ENCODE measurements at regions not wholly inside any gene's neighbourhood (a gene's known extent, or its start where the extent isn't known, plus 50 kb on each side); places are given as distances from the start of the nearest gene placed in this dataset.

GRCh38 chr16:50866806-50867205, 124.9 kb downstream of the CYLD start:
- Histone ChIP-seq H3K27me3 (replicated peaks; ENCODE audit: control insufficient read depth, insufficient read depth, low read length) (no peaks in the 10 kb centered on the region; the same call in 1 of the 2 replicates), H3K4me3 (replicated peaks; ENCODE audit: low read depth, low read length) (no peak overlapping the region), H3K36me3 (ENCODE audit: control insufficient read depth, insufficient read depth, low read length) (no peaks in the 10 kb centered on the region)
- no peak for DNase-seq (ENCODE audit: extremely low read depth, insufficient read length)
- TF ChIP-seq, protein P1, sequence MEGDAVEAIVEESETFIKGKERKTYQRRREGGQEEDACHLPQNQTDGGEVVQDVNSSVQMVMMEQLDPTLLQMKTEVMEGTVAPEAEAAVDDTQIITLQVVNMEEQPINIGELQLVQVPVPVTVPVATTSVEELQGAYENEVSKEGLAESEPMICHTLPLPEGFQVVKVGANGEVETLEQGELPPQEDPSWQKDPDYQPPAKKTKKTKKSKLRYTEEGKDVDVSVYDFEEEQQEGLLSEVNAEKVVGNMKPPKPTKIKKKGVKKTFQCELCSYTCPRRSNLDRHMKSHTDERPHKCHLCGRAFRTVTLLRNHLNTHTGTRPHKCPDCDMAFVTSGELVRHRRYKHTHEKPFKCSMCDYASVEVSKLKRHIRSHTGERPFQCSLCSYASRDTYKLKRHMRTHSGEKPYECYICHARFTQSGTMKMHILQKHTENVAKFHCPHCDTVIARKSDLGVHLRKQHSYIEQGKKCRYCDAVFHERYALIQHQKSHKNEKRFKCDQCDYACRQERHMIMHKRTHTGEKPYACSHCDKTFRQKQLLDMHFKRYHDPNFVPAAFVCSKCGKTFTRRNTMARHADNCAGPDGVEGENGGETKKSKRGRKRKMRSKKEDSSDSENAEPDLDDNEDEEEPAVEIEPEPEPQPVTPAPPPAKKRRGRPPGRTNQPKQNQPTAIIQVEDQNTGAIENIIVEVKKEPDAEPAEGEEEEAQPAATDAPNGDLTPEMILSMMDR (IDR thresholded peaks at IDR 0.05; ENCODE audit: insufficient read depth, low read length, poor library complexity, severe bottlenecking) = no peak

- no peaks in the 10 kb centered on the region for H3K36me3 ChIP-seq (ENCODE audit: control insufficient read depth, insufficient read depth, low read length)
- DNase-seq (ENCODE audit: extremely low read depth, insufficient read length) = no peak
- TF ChIP-seq, protein P1 (IDR thresholded peaks at IDR 0.05; ENCODE audit: insufficient read depth, low read length, poor library complexity, severe bottlenecking) = no peak
- no peak overlapping the region for H3K4me3 ChIP-seq (replicated peaks; ENCODE audit: low read depth, low read length)
- H3K27me3 ChIP-seq (replicated peaks; ENCODE audit: control insufficient read depth, insufficient read depth, low read length) = no peaks in the 10 kb centered on the region; the same call in 1 of the 2 replicates
Observed at GRCh38 chr16:50864386-50864785, 122.5 kb downstream of the CYLD start.

DNA sequence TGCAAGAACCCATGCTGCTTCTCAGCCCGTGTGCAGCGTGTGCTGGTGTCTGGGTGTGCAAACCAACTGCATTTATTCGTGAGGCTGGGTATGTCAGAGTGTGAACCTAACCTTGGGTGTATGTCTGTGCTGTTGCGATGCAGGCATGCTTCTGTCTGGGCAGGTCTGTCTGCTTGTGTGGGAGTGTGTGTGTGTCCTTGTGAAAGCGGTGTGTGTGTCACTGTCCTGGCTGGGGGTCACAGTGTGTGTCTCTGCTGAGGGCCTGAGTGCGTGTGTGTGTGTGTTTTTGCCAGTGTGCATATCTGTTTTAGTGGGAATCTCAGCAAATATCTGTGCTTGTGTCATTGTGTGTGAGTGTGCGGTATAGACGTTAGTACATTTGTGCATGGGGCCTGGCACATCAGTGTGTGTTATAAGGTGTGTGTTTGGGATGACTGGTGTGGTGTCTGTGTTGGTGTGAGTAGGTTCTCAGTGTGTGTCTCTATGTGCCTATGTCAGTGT, 121.8 kb downstream of the CYLD start:
- TF ChIP-seq, protein P1 (IDR thresholded peaks at IDR 0.05; ENCODE audit: insufficient read depth, low read length, poor library complexity, severe bottlenecking) = no peak

DNA sequence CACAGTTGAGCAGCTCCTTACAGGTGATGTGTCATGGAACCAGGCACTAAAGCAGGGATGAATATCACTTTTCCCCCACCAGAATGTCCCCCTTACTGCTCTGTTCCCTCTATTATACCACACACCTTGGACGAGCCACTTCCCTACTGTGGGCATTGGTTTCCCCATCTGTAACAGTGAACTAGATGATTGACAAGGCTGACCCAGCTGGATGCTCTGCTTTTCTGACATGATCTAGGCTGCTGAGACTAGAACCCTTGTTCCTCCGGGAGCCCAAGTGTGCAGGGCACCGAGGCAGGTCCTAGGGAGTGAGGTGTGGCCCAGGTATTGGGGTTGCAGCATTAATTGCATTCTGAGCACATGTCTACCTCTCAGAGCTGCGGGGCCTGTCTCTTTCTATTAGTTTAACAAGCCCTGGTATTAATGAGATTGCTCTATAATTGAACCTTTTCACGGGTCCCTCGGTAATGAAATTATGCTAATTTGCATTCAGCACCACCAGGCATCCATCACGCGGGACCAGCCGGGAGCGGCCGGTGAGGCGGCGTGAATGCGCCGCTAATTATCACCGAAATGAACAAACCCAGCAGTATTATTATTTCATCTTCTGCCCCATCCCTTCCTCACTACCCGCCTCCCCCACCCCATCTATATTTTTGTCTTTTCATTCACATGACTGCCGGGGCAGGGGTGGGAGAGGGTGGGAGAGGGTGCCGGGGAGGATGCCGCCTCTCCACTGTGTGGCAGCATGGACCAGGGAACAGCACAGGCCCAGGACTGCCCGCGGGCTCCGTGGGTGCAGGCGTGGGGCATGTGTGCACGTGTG, 121.1 kb downstream of the CYLD start:
- H3K27me3 ChIP-seq (replicated peaks; ENCODE audit: control insufficient read depth, insufficient read depth, low read length) = no peaks in the 10 kb centered on the region; the same call in none of the 2 replicates
- TF ChIP-seq, protein P1 (IDR thresholded peaks at IDR 0.05; ENCODE audit: insufficient read depth, low read length, poor library complexity, severe bottlenecking) = no peak
- no peaks in the 10 kb centered on the region for H3K36me3 ChIP-seq (ENCODE audit: control insufficient read depth, insufficient read depth, low read length)
- no peak overlapping the region for H3K4me3 ChIP-seq (replicated peaks; ENCODE audit: low read depth, low read length)
- no peak for DNase-seq (ENCODE audit: extremely low read depth, insufficient read length)

More for the DNA sequence above, 121.8 kb downstream of the CYLD start:
- H3K4me3 ChIP-seq (replicated peaks; ENCODE audit: low read depth, low read length) = no peak overlapping the region
- no peaks in the 10 kb centered on the region for H3K36me3 ChIP-seq (ENCODE audit: control insufficient read depth, insufficient read depth, low read length)
- DNase-seq (ENCODE audit: extremely low read depth, insufficient read length) = no peak
- no peaks in the 10 kb centered on the region; the same call in 1 of the 2 replicates for H3K27me3 ChIP-seq (replicated peaks; ENCODE audit: control insufficient read depth, insufficient read depth, low read length)

- Histone ChIP-seq H3K36me3 (ENCODE audit: control insufficient read depth, insufficient read depth, low read length) (no peaks in the 10 kb centered on the region), H3K4me3 (replicated peaks; ENCODE audit: low read depth, low read length) (no peak overlapping the region), H3K27me3 (replicated peaks; ENCODE audit: control insufficient read depth, insufficient read depth, low read length) (no peaks in the 10 kb centered on the region; the same call in none of the 2 replicates)
- TF ChIP-seq, protein P1 (IDR thresholded peaks at IDR 0.05; ENCODE audit: insufficient read depth, low read length, poor library complexity, severe bottlenecking) = no peak
- no peak for DNase-seq (ENCODE audit: extremely low read depth, insufficient read length)
Observed at GRCh38 chr16:50861970-50862411, 120.1 kb downstream of the CYLD start.

All from GM06990 (cell line).